ENCODE measurements at regions not wholly inside any gene's neighbourhood (a gene's known extent, or its start where the extent isn't known, plus 50 kb on each side); places are given as distances from the start of the nearest gene placed in this dataset.

- H3K36me3 ChIP-seq = no peaks in the 10 kb centered on the region
- H3K4me1 ChIP-seq = peaks cover 0 to 6% (median 4%) of the 10 kb centered on the region in 3 donors
- 85 to 89% methylated on average over 3 of the region's 3 CpGs for WGBS, 2 donors
- H3K4me3 ChIP-seq = no peak overlapping the region
- TF ChIP-seq CTCF (IDR thresholded peaks at IDR 0.05) = no peak
- H3K27me3 ChIP-seq = no peaks in the 10 kb centered on the region
- FAIRE-seq (no peak), DNase-seq (no peak), ATAC-seq (no peak)
- H3K9me3 ChIP-seq = no peaks in the 10 kb centered on the region
- intact Hi-C loops (cut with DNase I) = no loop called here
- no peak overlapping the region for H3K27ac ChIP-seq
Observed at GRCh38 chr10:91708174-91708861, 75.4 kb upstream of the PPP1R3C start.

GRCh38 chr10:91707236-91707635 is 74.4 kb upstream of the PPP1R3C start:
- WGBS, 2 donors = 68 to 79% methylated on average over 3 of the region's 3 CpGs
- TF ChIP-seq CTCF (IDR thresholded peaks at IDR 0.05) = no peak
- intact Hi-C loops (cut with DNase I) = no loop called here
- DNase-seq (no peak), FAIRE-seq (no peak), ATAC-seq (no peak)
- no peak overlapping the region for H3K4me3 ChIP-seq
- H3K27ac ChIP-seq = no peak overlapping the region
- H3K9me3 ChIP-seq = no peaks in the 10 kb centered on the region
- peaks cover 0 to 6% (median 4%) of the 10 kb centered on the region in 3 donors for H3K4me1 ChIP-seq
- no peaks in the 10 kb centered on the region for H3K36me3 ChIP-seq
- H3K27me3 ChIP-seq = no peaks in the 10 kb centered on the region

GRCh38 chr10:91705948-91706670 is 73.2 kb upstream of the PPP1R3C start:
- Histone ChIP-seq H3K4me1 (peaks cover 0 to 6% (median 4%) of the 10 kb centered on the region in 3 donors), H3K27me3 (no peaks in the 10 kb centered on the region), H3K4me3 (no peak overlapping the region), H3K36me3 (no peaks in the 10 kb centered on the region), H3K27ac (no peak overlapping the region), H3K9me3 (no peaks in the 10 kb centered on the region)
- FAIRE-seq (no peak), DNase-seq (no peak), ATAC-seq (no peak)
- TF ChIP-seq CTCF (IDR thresholded peaks at IDR 0.05) = no peak
- intact Hi-C loops (cut with DNase I) = no loop called here
- WGBS, 2 donors = 62 to 64% methylated on average over 2 of the region's 2 CpGs

DNA sequence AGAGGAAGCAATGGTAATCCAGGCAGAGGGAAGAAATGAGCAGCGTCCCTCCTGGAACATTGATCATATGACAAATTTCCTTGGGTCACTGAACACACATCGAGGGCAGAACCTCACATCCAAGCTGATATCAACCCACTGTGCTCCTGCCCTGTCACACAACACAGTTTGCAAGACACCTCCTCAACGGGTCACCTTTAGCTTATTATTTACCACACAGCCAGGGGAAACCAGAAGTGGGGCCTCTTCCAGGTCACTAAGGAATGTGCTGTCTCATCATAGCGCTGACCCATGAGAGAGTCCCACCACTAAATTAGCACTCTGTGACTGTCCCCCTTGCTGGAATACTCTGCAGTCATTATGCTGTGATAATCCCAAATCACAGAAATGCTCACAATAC is 69.7 kb upstream of the PPP1R3C start:
- Histone ChIP-seq H3K27me3 (no peaks in the 10 kb centered on the region), H3K36me3 (no peaks in the 10 kb centered on the region), H3K27ac (no peak overlapping the region), H3K4me1 (no peaks in the 10 kb centered on the region), H3K4me3 (no peak overlapping the region), H3K9me3 (no peaks in the 10 kb centered on the region)
- DNase-seq (no peak), FAIRE-seq (no peak), ATAC-seq (no peak)
- no peak for TF ChIP-seq CTCF (IDR thresholded peaks at IDR 0.05)
- 40 to 41% methylated on average over 4 of the region's 4 CpGs for WGBS, 2 donors
- intact Hi-C loops (cut with DNase I) = no loop called here
